Activated CD4-positive, alpha-beta memory T cell treated with anti-CD3 and anti-CD28 coated beads, Interleukin-2, amount 10 ng/mL, durations not matched to agents 7 days and 5 days (primary cell): ENCODE measurements at regions not wholly inside any gene's neighbourhood (a gene's known extent, or its start where the extent isn't known, plus 50 kb on each side); places are given as distances from the start of the nearest gene placed in this dataset.
"Not testable (repeated sequence)": the region's sequence is repeated elsewhere in the genome, so short reads cannot be mapped to it uniquely, and the experiment has no call there.

Source experiments
- CTCF ChIA-PET: fragments of 350-600 bp; sonication (Branson Sonifier 250); formaldehyde crosslinking; loops from one replicate; lab custom pipeline; 2021; ENCODE audit warnings: antibody characterized with exemption, inconsistent platforms; lab: Charles Lee
- POLR2A ChIA-PET: fragments of 350-600 bp; sonication (Branson Sonifier 250); formaldehyde crosslinking; loops from one replicate; lab custom pipeline; 2021; ENCODE audit warnings: antibody characterized with exemption; lab: Charles Lee
- DNase-seq: peaks from one replicate; pipeline ENCODE4 v3.0.0-alpha.2; 2020
- H3K27ac Mint-ChIP-seq: one replicate; pipeline ENCODE4 v1.8.0; 2021; ENCODE audit warnings: mild to moderate bottlenecking, mixed read lengths
- H3K27me3 Mint-ChIP-seq: one replicate; pipeline ENCODE4 v1.8.0; 2021; ENCODE audit warnings: mixed read lengths
- H3K36me3 Mint-ChIP-seq: one replicate; pipeline ENCODE4 v1.8.0; 2021; ENCODE audit warnings: low read depth, mixed read lengths
- H3K4me1 Mint-ChIP-seq: one replicate; pipeline ENCODE4 v1.8.0; 2021; ENCODE audit warnings: mixed read lengths
- H3K4me3 Mint-ChIP-seq: one replicate; pipeline ENCODE4 v1.8.0; 2021; ENCODE audit warnings: mild to moderate bottlenecking, mixed read lengths
- H3K9me3 Mint-ChIP-seq: one replicate; pipeline ENCODE4 v1.8.0; 2021; ENCODE audit warnings: mixed read lengths

DNA sequence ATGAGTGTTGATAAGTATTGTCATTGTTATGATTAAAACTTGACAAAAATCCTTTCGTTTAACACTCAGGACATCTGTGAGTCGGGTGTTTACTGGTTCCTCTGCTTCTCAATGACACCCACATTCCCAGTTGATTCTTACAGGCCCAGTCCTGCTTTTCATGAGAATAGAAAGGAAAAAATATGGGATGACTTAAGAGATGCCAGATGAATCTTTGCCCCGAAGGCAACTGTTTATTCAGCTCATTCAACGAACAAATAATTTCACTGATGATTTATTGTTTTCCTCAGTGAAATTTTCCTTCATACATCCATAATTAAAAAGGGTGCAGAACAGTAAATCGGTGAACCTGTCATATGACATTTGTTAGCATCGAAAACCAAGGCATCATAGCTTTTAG, 452.4 kb upstream of the WWC1 start:
- DNase-seq = no peak
- H3K36me3 Mint-ChIP-seq = no peaks in the 10 kb centered on the region
- H3K27ac Mint-ChIP-seq = no peak overlapping the region
- CTCF ChIA-PET = no interaction called here
- H3K9me3 Mint-ChIP-seq = no peaks in the 10 kb centered on the region
- no peaks in the 10 kb centered on the region for H3K4me1 Mint-ChIP-seq
- H3K4me3 Mint-ChIP-seq = no peak overlapping the region
- POLR2A ChIA-PET = no interaction called here
- no peaks in the 10 kb centered on the region for H3K27me3 Mint-ChIP-seq

DNA sequence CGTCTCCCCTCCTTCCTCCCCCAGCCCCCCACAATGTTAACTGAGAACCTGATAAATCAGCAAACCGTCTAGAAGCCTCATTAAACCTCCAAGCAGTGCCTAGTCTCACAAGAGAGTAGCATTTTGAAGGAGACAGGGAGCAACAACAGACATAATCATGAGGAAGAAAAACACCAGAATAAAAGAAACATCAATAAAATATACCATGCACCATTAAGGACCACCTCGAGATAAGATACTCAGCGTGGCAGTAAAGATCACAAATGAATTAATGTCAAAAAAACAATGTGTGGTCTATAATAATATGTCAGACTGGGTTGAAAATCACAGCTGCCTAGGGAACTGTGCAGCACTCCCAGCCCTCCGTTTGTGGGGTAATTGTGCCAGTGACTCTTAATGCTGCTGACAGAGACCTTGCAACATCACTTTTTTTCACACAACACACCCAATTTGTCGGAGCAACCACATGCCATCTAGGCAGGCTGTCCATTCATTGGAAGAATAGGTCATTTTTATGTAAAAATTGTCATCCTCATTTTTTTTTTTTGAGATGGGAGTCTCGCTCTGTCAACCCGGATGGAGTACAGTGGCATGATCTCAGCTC, 450.8 kb upstream of the WWC1 start:
- Mint-ChIP-seq H3K27ac (no peak overlapping the region), H3K36me3 (no peaks in the 10 kb centered on the region), H3K9me3 (no peaks in the 10 kb centered on the region), H3K4me3 (no peak overlapping the region), H3K4me1 (no peaks in the 10 kb centered on the region), H3K27me3 (no peaks in the 10 kb centered on the region)
- no peak for DNase-seq
- ChIA-PET POLR2A (no interaction called here), CTCF (no interaction called here)

DNA sequence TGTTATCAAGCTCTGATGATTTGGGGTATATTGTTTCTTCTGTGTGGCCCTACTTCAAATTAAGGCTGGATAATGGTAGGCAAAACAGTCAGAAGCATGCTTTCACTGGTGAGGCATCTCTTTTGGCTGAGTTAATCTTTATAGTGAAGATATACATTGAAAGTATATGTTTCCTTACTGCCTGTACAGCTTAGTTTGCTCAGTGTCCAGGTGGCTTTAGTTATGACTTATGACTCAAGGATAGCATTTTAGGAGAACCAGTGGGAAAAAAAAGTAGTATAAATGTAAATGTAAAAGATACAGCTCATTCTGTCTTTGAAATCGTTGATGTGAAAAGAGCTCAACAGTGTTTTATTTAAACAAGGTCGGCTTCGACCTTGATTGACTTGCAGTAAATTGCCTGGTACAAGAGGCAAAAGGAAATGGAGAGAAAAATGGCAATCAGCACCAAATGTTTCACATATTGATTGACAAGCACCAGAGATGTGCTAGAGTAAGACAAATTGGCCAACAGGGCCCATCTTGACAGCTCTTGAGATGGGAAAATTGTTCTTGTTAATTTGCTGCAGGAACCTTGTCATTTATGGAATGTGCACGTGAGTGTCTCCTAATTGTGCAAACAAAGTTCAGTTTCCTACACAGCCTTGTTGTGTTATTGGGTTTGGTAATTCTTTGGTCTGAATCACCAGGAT, 447.4 kb upstream of the WWC1 start:
- Mint-ChIP-seq H3K27me3 (no peaks in the 10 kb centered on the region), H3K4me1 (no peaks in the 10 kb centered on the region), H3K4me3 (no peak overlapping the region), H3K36me3 (no peaks in the 10 kb centered on the region), H3K9me3 (no peaks in the 10 kb centered on the region), H3K27ac (no peak overlapping the region)
- ChIA-PET CTCF (no interaction called here), POLR2A (no interaction called here)
- DNase-seq = no peak

DNA sequence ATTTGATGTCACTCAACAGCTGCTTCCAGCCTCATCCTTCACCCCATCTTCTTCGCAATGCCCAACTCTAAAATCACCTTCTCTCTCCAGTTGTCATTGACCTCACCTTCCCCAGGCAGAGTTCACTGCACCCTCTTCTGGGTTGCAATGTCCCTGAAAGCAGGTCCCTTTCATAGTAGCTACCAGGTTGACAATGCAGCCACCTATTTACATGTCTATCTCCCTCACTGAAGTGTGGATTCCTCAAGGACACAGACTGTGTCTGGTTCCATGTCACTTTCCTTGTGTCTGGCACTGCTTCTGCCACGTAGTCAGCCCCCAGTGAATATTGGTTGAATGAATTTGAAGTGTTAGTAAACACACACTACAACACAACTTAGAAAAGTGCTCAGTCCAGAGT, 445.5 kb upstream of the WWC1 start:
- ChIA-PET POLR2A (no interaction called here), CTCF (no interaction called here)
- H3K9me3 Mint-ChIP-seq = no peaks in the 10 kb centered on the region
- H3K4me3 Mint-ChIP-seq = no peak overlapping the region
- H3K27ac Mint-ChIP-seq = no peak overlapping the region
- DNase-seq = no peak
- no peaks in the 10 kb centered on the region for H3K27me3 Mint-ChIP-seq
- no peaks in the 10 kb centered on the region for H3K4me1 Mint-ChIP-seq
- H3K36me3 Mint-ChIP-seq = no peaks in the 10 kb centered on the region

DNA sequence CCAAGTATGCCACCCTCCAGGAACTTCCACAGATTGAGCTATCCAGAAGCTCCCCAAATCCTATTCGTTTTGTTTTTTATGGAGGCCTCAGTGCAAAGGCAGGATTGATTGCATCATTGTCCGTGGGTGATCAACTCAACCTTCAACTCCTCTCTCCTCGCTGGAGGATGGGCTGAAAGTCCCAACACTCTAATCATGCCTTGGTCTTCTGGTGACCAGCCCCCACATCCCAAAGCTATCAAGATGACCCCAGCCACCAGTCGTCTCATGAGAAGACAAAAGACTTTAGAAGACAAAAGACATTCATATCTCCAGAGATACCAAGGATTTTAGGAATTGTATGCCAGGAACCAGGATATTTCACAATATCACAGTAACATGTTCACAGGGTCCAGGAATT, 441.6 kb upstream of the WWC1 start:
- H3K27me3 Mint-ChIP-seq = no peaks in the 10 kb centered on the region
- no peak overlapping the region for H3K27ac Mint-ChIP-seq
- CTCF ChIA-PET = no interaction called here
- no peak overlapping the region for H3K4me3 Mint-ChIP-seq
- no peaks in the 10 kb centered on the region for H3K4me1 Mint-ChIP-seq
- no peak for DNase-seq
- H3K9me3 Mint-ChIP-seq = no peaks in the 10 kb centered on the region
- POLR2A ChIA-PET = no interaction called here
- no peaks in the 10 kb centered on the region for H3K36me3 Mint-ChIP-seq

DNA sequence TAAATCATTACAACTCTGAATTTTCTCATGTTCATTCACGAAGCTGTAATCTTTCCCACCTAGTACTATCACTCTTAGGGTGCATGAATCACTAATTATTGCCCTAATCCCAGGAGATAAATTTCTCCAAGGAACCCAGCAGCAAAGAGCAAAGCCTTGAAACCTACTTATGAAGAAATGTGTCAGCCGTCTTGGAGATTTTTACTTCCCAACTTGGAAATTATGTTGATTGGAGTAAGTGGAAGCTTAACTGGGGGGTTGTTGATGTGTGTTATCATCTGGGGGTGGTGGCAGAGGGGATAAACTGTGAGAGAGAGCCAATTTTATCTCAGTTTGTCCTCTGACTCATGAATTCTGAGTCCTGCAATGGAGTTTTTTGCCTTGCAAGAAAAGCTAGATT, 440.5 kb upstream of the WWC1 start:
- H3K36me3 Mint-ChIP-seq = no peaks in the 10 kb centered on the region
- no peak overlapping the region for H3K4me3 Mint-ChIP-seq
- no peak overlapping the region for H3K27ac Mint-ChIP-seq
- no peaks in the 10 kb centered on the region for H3K9me3 Mint-ChIP-seq
- H3K4me1 Mint-ChIP-seq = no peaks in the 10 kb centered on the region
- no peak for DNase-seq
- ChIA-PET CTCF (no interaction called here), POLR2A (no interaction called here)
- H3K27me3 Mint-ChIP-seq = no peaks in the 10 kb centered on the region

DNA sequence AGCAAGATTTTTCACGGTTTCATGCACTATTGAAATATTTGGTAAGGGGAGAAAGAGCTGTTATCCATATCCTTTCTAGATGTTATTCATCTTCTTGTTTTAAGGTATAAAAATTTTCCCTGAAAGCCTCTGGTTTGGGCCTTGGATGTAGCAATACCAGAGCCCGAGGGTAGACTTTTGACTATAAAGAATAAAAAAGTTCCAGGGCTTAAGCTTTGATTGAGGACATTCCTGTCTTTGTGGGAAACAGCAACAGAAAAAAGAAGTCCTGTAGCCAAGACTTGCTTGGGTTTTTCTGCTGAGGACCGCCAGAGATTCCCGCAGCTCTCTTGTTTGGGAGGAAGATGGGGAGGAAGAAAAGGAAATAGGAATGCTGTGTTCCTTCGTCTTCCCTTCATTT, 440.0 kb upstream of the WWC1 start:
- no peak for DNase-seq
- Mint-ChIP-seq H3K4me1 (no peaks in the 10 kb centered on the region), H3K4me3 (no peak overlapping the region), H3K9me3 (no peaks in the 10 kb centered on the region), H3K27me3 (no peaks in the 10 kb centered on the region), H3K27ac (no peak overlapping the region), H3K36me3 (no peaks in the 10 kb centered on the region)
- ChIA-PET CTCF (no interaction called here), POLR2A (no interaction called here)

DNA sequence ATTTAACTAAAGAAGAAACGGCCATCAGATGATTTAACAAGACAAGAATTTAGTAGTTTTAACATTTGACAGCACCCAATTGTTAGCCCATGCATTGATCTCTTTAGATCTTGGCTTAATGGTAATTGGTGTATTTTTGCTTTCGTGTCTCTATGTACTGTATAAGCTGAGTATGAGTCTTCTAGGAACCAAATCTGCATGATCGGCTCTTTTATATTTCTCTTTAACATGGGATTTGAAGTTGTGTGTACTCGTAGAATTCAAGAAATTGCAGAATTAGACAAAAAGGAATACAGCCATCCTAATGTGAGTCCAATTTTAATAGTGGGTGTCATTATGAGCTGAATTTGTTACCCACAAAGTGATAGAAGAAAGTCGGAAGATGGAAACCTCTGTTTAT, 438.9 kb upstream of the WWC1 start:
- no peak overlapping the region for H3K4me3 Mint-ChIP-seq
- no peak for DNase-seq
- no peaks in the 10 kb centered on the region for H3K36me3 Mint-ChIP-seq
- POLR2A ChIA-PET = no interaction called here
- H3K27me3 Mint-ChIP-seq = no peaks in the 10 kb centered on the region
- H3K27ac Mint-ChIP-seq = no peak overlapping the region
- CTCF ChIA-PET = no interaction called here
- H3K4me1 Mint-ChIP-seq = no peaks in the 10 kb centered on the region
- no peaks in the 10 kb centered on the region for H3K9me3 Mint-ChIP-seq

DNA sequence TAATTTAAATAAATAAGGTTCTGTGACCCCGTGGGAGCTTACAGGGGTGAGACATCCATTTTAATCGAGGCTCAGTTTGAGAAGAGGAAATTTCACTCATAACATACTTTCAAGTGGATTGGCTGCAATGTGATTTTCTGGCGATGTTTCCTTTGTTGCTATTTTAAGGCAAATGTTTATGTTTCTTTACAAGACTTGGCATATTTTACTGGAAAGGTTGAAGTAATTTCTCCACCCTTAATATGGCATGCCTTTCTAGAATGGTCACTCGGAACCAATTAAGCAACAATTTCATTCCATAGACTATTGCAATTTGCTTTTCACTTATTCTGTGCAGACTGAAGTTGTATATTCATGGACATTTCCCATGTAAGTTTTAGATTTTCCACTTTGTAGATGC, 438.0 kb upstream of the WWC1 start:
- POLR2A ChIA-PET = no interaction called here

DNA sequence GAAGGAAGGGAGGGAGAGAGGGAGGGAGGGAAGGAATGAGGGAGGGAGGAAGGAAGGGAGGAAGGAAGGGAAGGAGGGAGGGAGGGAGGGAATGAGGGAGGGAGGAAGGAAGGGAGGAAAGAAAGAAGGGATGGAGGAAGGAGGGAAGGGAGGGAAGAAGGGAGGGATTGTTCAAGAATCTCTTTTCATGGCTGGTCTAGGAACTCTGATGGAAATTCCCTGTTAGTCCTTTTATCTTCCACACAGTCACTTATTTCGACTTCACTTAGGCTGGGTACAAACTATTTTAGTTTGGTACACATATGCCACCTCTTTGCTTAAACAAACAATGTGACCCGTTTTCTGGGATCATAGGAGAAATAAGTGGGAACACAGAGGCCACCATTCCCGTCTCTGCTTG, 435.6 kb upstream of the WWC1 start:
- Mint-ChIP-seq H3K27me3 (no peaks in the 10 kb centered on the region), H3K36me3 (no peaks in the 10 kb centered on the region), H3K4me1 (no peaks in the 10 kb centered on the region), H3K9me3 (no peaks in the 10 kb centered on the region), H3K4me3 (no peak overlapping the region), H3K27ac (no peak overlapping the region)
- ChIA-PET POLR2A (no interaction called here), CTCF (no interaction called here)
- DNase-seq = no peak

More for the DNA sequence above, 438.0 kb upstream of the WWC1 start:
- Mint-ChIP-seq H3K27me3 (no peaks in the 10 kb centered on the region), H3K9me3 (no peaks in the 10 kb centered on the region), H3K36me3 (no peaks in the 10 kb centered on the region), H3K27ac (no peak overlapping the region), H3K4me3 (no peak overlapping the region), H3K4me1 (no peaks in the 10 kb centered on the region)
- DNase-seq = no peak
- CTCF ChIA-PET = no interaction called here

DNA sequence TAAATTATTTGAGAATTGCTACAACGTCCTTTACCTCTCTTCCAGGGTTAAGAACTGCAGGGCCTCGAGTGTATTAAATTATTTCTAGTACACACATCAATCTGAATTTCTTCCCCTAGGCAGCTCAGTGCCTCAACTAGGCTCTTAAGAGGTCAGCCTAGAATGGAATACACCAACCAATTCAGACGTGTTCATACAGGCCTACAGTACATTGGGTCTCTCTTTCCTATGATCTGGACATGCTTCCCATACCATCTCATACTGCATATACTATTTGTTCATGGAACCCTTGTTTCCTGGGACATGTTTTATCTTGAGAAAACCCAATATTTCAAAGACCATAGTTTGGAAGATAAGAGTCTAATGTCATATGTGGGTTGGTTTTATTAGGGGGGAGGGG, 434.1 kb upstream of the WWC1 start:
- Mint-ChIP-seq H3K4me1 (no peaks in the 10 kb centered on the region), H3K36me3 (peaks cover 2% of the 10 kb centered on the region), H3K4me3 (no peak overlapping the region), H3K27ac (no peak overlapping the region), H3K27me3 (no peaks in the 10 kb centered on the region), H3K9me3 (peaks cover 2% of the 10 kb centered on the region)
- DNase-seq = no peak
- ChIA-PET POLR2A (no interaction called here), CTCF (no interaction called here)

DNA sequence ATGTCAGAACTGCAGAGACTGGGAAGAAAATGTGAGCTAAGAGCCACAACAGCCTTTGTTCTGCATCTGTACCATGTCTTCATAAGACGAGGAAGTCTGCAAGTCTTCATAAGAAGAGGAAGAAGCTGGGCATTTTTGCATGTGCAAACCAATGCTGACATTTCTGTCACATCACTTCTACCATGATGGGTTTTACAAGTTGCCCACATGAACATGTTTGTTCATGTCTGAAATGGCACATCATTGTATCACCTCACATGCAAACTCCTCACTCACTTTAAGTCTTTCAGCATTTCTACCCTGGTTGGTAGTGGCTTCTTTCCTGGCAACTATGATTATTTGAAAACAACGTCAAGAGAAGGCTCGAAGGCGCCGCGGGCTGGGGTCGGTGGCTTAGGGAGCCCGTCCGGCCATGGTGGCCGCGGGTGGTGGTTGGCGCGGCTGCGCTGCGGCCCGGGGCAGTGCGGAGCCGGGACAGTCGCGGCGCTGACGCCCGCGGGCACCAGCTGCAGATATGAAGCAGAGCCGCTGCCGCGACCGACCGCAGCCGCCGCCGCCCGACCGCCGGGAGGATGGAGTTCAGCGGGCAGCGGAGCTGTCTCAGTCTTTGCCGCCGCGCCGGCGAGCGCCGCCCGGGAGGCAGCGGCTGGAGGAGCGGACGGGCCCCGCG, 433.1 kb upstream of the WWC1 start:
- DNase-seq, H3K36me3 Mint-ChIP-seq, CTCF ChIA-PET, H3K4me1 Mint-ChIP-seq, H3K27me3 Mint-ChIP-seq, H3K27ac Mint-ChIP-seq, H3K9me3 Mint-ChIP-seq, H3K4me3 Mint-ChIP-seq, POLR2A ChIA-PET: not testable (repeated sequence)

DNA sequence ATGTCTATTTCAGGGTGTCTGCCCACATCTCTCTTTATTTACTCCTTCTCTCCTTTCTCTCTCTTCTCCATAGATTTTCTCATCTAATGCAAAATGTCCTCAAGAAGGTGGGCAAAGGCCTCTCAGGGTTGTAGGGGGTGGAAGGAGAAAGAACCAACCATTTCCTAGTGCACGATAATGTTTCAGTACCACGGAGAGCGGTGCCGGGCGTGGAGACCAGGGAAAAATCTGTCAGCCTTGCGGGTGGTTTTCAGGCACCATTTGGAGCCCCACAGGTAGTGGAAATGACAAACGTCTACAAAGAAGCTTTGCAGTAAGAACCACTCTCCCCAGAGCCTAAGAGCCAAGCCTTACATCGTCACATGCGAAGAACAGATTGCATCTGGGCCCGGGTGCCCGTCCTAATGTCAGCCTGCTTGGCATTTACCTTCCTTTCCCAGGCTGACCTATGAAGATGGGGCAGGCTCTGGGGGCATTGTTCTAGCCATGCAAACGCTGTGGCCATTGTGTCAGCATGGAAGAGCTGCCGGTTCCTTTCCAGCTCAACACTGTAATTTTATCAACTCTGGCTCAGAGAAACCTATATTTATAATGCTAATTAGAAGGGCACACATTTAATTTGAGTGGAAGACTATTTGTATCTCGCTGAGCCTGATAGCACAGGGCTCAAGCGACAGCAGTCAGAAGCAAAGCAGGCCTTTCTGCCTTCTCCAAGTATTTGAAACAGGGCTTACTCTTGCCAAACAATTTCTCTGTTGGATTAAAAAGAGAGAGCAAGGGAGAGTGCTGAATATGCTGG, 430.1 kb upstream of the WWC1 start:
- ChIA-PET POLR2A (no interaction called here), CTCF (no interaction called here)
- Mint-ChIP-seq H3K36me3 (peaks cover 2% of the 10 kb centered on the region), H3K4me3 (no peak overlapping the region), H3K9me3 (peaks cover 2% of the 10 kb centered on the region), H3K27ac (no peak overlapping the region), H3K4me1 (no peaks in the 10 kb centered on the region), H3K27me3 (no peaks in the 10 kb centered on the region)
- DNase-seq = no peak
